ENCODE measurements at regions not wholly inside any gene's neighbourhood (a gene's known extent, or its start where the extent isn't known, plus 50 kb on each side); places are given as distances from the start of the nearest gene placed in this dataset.

DNA sequence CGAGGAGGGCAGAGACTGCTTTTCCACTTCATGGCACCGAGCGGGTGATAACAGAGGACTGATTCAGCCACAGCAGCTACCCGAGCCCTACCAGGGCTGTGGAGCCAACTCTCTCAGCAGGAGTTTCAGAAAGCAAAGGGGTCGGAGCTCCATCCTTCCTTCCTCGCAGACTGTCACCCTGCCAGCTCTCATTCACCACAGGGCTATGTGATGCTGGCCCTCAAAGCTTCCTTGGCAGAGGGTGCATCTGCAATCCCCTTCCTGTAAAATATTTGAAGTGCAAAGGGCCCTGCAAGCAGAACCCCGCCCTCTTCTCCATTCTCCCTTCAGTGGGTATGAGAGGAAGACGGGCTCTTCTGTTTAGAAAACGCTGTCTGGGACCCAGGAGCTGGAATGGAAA, 105.3 kb upstream of the LYZL2 start:
- H3K4me2 ChIP-seq (ENCODE audit: extremely low read depth, insufficient read depth, low read length): no peak overlapping the region
- no peaks in the 10 kb centered on the region for H3K4me1 ChIP-seq (ENCODE audit: control insufficient read depth, extremely low read depth, insufficient read depth, low read length)
- H3K9ac ChIP-seq (ENCODE audit: insufficient read depth, low read length): no peak overlapping the region
- H3K27ac ChIP-seq (ENCODE audit: insufficient read depth, low read length): no peak overlapping the region
- H3K27me3 ChIP-seq (ENCODE audit: control insufficient read depth, insufficient read depth, low read length): no peaks in the 10 kb centered on the region
- no peaks in the 10 kb centered on the region for H3K9me3 ChIP-seq (ENCODE audit: control insufficient read depth, insufficient read depth, low read depth, low read length)
- H3K79me2 ChIP-seq (ENCODE audit: control insufficient read depth, insufficient read depth, low read length): no peaks in the 10 kb centered on the region
- H4K20me1 ChIP-seq (ENCODE audit: control insufficient read depth, extremely low read depth, insufficient read depth, low read length): no peaks in the 10 kb centered on the region
- H2AFZ ChIP-seq (ENCODE audit: low read length): no peak overlapping the region
- no peak for DNase-seq (ENCODE audit: low read depth in 2 of 2)
- H3K36me3 ChIP-seq (ENCODE audit: control insufficient read depth, insufficient read depth, low read length): no peaks in the 10 kb centered on the region
- H3K4me3 ChIP-seq (replicated peaks in 1 of 4; ENCODE audit: control extremely low read depth in 1 of 4, insufficient read depth in 1 of 4, low read depth in 3 of 4, low read length in 4 of 4): no peak overlapping the region
- TF ChIP-seq EZH2 (IDR thresholded peaks at IDR 0.05; ENCODE audit: low read length, missing control alignments): no peak
- no peak for TF ChIP-seq CTCF (conservative IDR thresholded peaks at IDR 0.05 in 1 of 2, IDR thresholded peaks at IDR 0.05 in 1 of 2; ENCODE audit: low read depth in 1 of 2, low read length in 2 of 2)

GRCh38 chr10:30732671-30733070, 103.1 kb upstream of the LYZL2 start:
- no peaks in the 10 kb centered on the region for H3K36me3 ChIP-seq (ENCODE audit: control insufficient read depth, insufficient read depth, low read length)
- H3K79me2 ChIP-seq (ENCODE audit: control insufficient read depth, insufficient read depth, low read length): no peaks in the 10 kb centered on the region
- no peak overlapping the region for H3K27ac ChIP-seq (ENCODE audit: insufficient read depth, low read length)
- no peak overlapping the region for H3K9ac ChIP-seq (ENCODE audit: insufficient read depth, low read length)
- no peak overlapping the region for H3K4me3 ChIP-seq (replicated peaks in 1 of 4; ENCODE audit: control extremely low read depth in 1 of 4, insufficient read depth in 1 of 4, low read depth in 3 of 4, low read length in 4 of 4)
- no peaks in the 10 kb centered on the region for H4K20me1 ChIP-seq (ENCODE audit: control insufficient read depth, extremely low read depth, insufficient read depth, low read length)
- no peaks in the 10 kb centered on the region for H3K4me1 ChIP-seq (ENCODE audit: control insufficient read depth, extremely low read depth, insufficient read depth, low read length)
- H3K9me3 ChIP-seq (ENCODE audit: control insufficient read depth, insufficient read depth, low read depth, low read length): no peaks in the 10 kb centered on the region
- no peak for DNase-seq (ENCODE audit: low read depth in 2 of 2)
- no peak for TF ChIP-seq EZH2 (IDR thresholded peaks at IDR 0.05; ENCODE audit: low read length, missing control alignments)
- TF ChIP-seq CTCF (conservative IDR thresholded peaks at IDR 0.05 in 1 of 2, IDR thresholded peaks at IDR 0.05 in 1 of 2; ENCODE audit: low read depth in 1 of 2, low read length in 2 of 2): no peak
- no peak overlapping the region for H2AFZ ChIP-seq (ENCODE audit: low read length)
- no peak overlapping the region for H3K4me2 ChIP-seq (ENCODE audit: extremely low read depth, insufficient read depth, low read length)
- no peaks in the 10 kb centered on the region for H3K27me3 ChIP-seq (ENCODE audit: control insufficient read depth, insufficient read depth, low read length)

DNA sequence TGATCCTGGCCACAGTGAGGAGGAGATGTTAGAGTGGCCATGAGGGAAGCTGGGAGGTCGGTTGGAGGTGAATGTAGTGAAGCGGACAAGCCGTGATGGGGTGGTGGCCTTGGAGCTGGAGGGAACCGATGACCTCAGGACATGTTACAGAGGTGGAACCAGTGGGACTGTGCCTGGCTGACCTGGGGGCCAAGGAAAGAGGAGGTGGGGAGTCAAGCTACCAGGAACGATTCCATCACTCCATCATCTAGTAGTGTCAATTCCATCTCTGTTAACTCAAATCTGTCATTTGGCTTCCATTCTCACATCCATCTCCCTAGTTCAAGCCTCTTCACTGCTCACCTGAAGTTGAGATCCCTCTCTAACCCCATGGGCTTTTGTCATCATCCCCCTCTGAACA, 102.4 kb upstream of the LYZL2 start:
- Histone ChIP-seq H3K9ac (ENCODE audit: insufficient read depth, low read length) (no peak overlapping the region), H3K27ac (ENCODE audit: insufficient read depth, low read length) (no peak overlapping the region), H3K36me3 (ENCODE audit: control insufficient read depth, insufficient read depth, low read length) (no peaks in the 10 kb centered on the region), H3K4me1 (ENCODE audit: control insufficient read depth, extremely low read depth, insufficient read depth, low read length) (peaks cover 2% of the 10 kb centered on the region), H3K79me2 (ENCODE audit: control insufficient read depth, insufficient read depth, low read length) (no peaks in the 10 kb centered on the region), H2AFZ (ENCODE audit: low read length) (no peak overlapping the region), H3K9me3 (ENCODE audit: control insufficient read depth, insufficient read depth, low read depth, low read length) (no peaks in the 10 kb centered on the region), H4K20me1 (ENCODE audit: control insufficient read depth, extremely low read depth, insufficient read depth, low read length) (no peaks in the 10 kb centered on the region), H3K27me3 (ENCODE audit: control insufficient read depth, insufficient read depth, low read length) (no peaks in the 10 kb centered on the region), H3K4me3 (replicated peaks in 1 of 4; ENCODE audit: control extremely low read depth in 1 of 4, insufficient read depth in 1 of 4, low read depth in 3 of 4, low read length in 4 of 4) (no peak overlapping the region), H3K4me2 (ENCODE audit: extremely low read depth, insufficient read depth, low read length) (no peak overlapping the region)
- TF ChIP-seq EZH2 (IDR thresholded peaks at IDR 0.05; ENCODE audit: low read length, missing control alignments) (no peak), CTCF (conservative IDR thresholded peaks at IDR 0.05 in 1 of 2, IDR thresholded peaks at IDR 0.05 in 1 of 2; ENCODE audit: low read depth in 1 of 2, low read length in 2 of 2) (no peak)
- no peak for DNase-seq (ENCODE audit: low read depth in 2 of 2)
